CD1c-positive myeloid dendritic cell (primary cell): ENCODE measurements at regions not wholly inside any gene's neighbourhood (a gene's known extent, or its start where the extent isn't known, plus 50 kb on each side); places are given as distances from the start of the nearest gene placed in this dataset.
"Not testable (repeated sequence)": the region's sequence is repeated elsewhere in the genome, so short reads cannot be mapped to it uniquely, and the experiment has no call there.

ENCODE experiments used
- DNase-seq: peaks from one replicate; pipeline ENCODE4 v3.0.0-alpha.2; 2016; ENCODE audit errors: extremely low spot score

GRCh38 chr7:46934198-46934825 lies 647.6 kb downstream of the TNS3 start:
- no peak for DNase-seq

- no peak for DNase-seq
These were observed 648.3 kb downstream of the TNS3 start for GRCh38 chr7:46933596-46933995.

- DNase-seq, result no peak
These were observed 649.1 kb downstream of the TNS3 start for GRCh38 chr7:46932676-46933424.

GRCh38 chr7:46932306-46932675 lies 649.6 kb downstream of the TNS3 start:
- no peak for DNase-seq

GRCh38 chr7:46930366-46930765 lies 651.5 kb downstream of the TNS3 start:
- no peak for DNase-seq

DNA sequence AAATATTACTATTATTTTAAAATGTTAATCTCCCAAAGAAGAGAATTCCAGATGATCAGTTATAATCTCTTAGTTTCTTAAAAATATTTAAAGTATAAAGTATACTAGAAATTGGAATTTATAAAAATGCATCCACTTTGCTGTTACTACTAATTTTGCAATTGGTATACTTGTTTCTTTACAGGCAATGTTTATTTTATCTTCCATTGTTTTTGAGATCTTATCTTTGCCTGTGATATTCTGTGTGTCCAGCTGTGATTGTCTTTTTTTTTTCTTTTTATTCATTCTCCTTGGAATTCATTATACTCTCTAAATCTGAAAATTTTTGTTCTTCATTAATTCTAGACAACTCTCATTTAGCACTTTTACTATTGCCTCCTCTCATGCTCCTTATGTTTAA lies 652.6 kb downstream of the TNS3 start:
- DNase-seq, result no peak

- no peak for DNase-seq
These were observed 653.2 kb downstream of the TNS3 start for GRCh38 chr7:46928719-46929118.

GRCh38 chr7:46927131-46927810 lies 654.6 kb downstream of the TNS3 start:
- no peak for DNase-seq

- DNase-seq, result no peak
These were observed 665.3 kb downstream of the TNS3 start for GRCh38 chr7:46916581-46916980.

DNA sequence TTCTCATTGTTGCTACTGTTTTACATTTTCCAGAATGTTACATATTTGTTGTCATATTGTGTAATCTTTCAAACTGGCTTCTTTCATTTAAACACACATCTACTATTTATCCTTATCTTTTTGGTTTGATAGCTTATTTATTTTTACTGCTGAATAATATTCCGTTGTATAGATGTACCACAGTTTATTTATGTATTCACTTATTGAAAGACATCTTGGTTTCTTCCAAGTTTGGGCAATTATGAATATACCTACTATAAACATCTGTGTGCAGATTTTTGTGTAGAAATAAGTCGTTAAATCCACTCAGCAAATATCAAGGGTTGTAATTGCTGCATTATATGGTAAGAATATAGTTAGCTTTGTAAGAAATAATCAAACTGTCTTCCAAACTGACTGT lies 669.2 kb downstream of the TNS3 start:
- no peak for DNase-seq

DNA sequence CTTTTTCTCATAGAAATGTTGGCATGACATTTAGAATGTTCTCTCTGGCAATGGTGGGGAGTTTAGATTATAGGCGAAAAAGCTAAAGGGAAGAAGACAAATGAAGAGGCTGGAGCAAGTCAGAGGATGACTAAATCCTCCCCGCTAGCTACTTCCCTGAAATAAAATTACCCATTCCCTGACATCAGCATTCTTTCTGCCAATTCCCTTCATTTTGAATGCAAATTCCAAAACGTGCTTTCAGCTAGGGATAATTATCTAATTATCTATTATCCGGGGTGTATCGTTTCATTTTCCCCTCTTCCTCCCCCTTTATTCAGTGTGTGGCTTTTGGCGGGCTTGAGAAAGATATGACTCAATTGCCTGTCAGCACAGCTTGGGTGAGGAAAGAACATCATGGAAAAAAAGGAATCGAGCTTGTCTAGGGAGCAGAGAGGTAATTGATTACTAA lies 672.3 kb downstream of the TNS3 start:
- no peak for DNase-seq

GRCh38 chr7:46908770-46909169 lies 673.1 kb downstream of the TNS3 start:
- DNase-seq, result no peak

DNA sequence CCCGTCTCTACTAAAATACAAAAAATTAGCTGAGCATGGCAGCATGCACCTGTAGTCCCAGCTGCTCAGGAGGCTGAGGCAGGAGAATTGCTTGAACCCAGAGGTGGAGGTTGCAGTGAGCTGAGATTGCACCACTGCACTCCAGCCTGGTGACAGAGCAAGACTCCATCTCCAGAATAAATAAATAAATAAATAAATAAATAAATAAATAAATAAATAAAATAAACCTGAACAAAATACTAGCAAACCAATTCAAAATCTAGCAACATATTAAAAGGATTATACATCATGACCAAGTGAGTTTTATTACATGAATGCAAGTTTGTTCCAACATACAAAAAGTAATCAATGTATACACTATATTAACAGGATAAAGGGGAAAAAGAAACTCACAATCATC lies 677.4 kb downstream of the TNS3 start:
- not testable (repeated sequence) for DNase-seq

DNA sequence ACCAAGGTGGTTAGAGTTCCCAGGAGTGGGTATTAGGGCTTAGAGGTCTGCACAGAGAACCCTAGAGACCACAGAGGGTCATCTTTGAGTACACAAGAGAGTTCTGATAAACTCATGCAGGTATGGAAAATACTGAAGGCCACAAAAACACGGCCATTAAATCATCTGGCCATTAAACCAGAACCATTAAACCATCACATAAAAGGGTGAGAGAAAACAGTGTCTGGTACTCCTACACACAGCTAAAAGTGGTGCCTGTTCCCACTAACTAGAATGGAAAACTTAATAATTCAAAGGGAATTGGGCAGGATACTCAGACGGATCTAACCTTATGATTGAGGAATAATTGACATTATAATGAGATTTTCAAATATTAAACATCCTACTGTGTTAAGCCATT lies 679.4 kb downstream of the TNS3 start:
- DNase-seq, result no peak

GRCh38 chr7:46900312-46901263 lies 681.3 kb downstream of the TNS3 start:
- no peak for DNase-seq

DNA sequence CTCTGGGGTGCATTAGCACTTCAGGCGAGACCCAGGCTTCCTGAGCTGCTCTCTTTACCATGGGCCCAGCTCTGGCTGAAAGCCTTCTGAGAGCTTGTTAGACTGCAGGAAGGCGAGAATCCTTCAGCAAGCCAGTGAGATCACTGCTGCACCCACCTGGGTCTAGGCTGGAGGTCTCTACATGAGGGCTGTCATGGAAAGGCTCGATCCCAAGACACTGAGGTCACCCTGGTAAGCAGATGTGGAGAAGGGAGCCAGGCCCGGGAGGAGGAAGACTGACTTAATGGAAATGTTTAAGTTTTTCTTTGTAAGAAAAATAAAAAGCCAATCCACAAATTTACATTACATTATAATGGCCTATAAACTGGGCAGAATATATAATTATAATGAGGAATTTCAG lies 684.5 kb downstream of the TNS3 start:
- DNase-seq, result no peak

GRCh38 chr7:46886669-46887374 lies 695.1 kb downstream of the TNS3 start:
- DNase-seq, result no peak

GRCh38 chr7:46885167-46885566 lies 696.7 kb downstream of the TNS3 start:
- no peak for DNase-seq

DNA sequence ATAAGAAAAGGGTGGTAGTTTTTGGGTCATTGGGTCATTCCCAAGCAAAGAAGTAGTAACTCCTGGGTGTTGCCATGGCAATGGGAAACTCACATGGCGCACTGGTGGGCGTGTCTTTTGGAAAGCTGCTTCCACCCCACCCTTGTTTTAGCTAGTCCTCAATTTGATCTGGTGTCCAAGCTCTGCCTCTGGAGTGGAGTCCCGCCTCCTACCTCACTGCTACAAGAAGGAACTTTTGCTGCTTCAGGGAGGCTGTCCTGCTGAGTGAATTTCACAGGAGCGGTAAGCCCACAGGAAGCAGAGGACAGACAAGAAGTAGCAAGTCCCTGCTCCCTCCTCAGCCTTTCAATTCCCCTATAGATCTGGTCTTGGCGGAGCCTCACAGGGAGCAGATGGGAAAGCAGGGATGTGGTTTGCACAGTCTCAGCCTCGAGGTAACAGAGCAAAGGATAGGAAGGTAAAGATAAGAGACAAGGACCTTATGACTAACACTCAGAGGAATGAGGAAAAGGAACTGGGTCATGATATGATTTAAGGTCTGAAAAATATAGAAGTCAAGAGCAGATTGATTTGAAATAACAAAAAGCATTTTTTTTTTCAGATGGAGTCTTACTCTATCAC lies 700.3 kb downstream of the TNS3 start:
- DNase-seq, result no peak

GRCh38 chr7:46880508-46881196 lies 701.3 kb downstream of the TNS3 start:
- no peak for DNase-seq
